GM18868 (cell line): ENCODE measurements at regions not wholly inside any gene's neighbourhood (a gene's known extent, or its start where the extent isn't known, plus 50 kb on each side); places are given as distances from the start of the nearest gene placed in this dataset.

Experiments
- ATAC-seq: cut with Tn5 transposase; IDR thresholded peaks from one replicate; pipeline ENCODE4 v1.9.1; 2021; ENCODE audit warnings: mild to moderate bottlenecking, moderate library complexity; ENCODE audit not compliant: unreplicated experiment

DNA sequence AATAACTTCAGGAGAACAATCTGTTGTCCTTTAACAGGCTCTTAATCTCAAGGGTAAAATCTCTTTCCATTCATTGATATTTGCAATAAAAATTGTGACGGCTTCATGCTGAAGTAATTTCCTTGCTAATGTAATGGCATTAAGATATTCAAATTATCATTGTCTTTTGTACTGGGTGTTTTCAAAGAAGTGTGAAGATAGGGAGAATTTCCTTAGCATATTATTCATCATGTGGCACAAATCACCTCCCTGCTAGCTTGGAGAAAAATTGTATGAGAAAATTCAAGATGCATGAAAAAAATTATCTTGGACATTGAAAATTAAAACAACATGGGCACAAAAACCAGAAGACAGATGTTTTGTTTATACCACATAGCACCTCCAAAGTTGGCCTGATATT lies 63.6 kb upstream of the ARID2 start:
- no peak for ATAC-seq

DNA sequence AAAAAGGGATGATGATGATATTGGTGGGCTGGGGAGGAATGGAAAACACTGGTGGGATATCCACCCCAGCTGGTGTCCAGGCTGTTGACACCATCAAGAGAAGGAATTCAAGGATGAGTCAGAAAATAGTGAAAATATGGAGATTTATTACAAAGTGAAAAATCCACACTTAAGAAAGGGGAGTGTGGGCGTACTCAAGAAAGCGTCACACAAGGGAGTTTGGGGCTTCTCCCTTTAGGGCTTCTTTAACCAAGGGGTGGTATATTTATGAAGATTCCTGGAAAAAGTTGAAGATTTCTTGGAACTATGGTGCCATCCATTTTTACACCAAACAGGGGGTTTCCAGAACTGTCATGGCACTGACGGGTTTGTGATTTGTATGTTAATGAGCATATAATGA lies 63.1 kb upstream of the ARID2 start:
- no peak for ATAC-seq

DNA sequence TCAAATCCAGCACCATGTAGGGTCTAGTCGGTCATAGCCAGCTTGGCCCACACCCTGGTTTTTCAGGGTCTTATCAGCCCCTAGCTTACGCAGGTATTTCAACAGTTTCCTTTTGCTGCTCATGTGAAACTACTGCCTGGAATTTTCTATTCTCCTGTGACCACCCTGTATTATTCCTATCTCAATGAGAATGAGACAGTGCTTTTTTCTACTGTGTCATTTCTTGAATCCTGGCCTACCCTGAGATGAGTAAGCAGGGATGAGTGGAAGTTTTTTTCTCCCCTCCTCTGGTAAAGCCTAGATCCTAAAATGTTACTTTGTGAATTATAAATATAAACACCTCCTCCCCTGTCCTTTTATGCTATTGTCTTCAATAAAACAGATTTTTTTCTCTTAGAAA lies 62.7 kb upstream of the ARID2 start:
- no peak for ATAC-seq

DNA sequence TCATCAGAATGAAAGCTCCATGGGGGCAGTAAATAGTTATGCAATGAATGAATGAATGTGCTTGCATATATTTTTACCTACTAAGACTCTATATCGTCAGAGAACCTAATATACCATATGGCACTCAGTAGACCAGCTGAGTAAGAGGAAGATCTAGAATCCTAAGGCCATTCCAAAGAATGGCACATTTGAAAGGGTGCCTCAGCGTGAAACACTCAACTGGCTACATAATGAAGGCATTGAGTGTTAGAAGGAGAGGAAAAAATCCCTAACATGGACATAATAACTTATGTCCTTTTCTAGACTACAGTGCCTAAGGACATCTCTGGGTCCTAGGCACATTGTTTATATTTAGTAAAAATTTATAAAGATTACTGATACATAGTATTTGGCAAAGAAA lies 61.7 kb upstream of the ARID2 start:
- ATAC-seq: no peak

DNA sequence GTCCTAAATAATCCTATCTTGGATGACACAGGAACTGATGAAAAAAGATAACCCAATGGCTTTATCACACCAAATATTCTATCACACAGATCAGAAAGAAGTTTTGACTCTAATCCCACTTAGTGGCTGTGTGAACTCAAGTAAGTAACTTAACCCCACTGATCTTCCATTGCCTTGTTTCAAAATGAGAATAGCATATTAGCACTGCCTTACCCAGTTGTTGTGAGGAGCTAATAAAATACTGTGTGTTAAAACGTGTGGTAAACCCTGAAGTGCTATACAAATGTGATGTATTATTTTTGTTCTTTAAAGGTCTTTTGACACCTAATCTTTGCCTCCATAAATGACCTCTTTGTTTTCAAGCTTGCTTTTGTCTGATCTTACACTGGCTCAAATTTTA lies 60.9 kb upstream of the ARID2 start:
- peak; percentile 20 for ATAC-seq

DNA sequence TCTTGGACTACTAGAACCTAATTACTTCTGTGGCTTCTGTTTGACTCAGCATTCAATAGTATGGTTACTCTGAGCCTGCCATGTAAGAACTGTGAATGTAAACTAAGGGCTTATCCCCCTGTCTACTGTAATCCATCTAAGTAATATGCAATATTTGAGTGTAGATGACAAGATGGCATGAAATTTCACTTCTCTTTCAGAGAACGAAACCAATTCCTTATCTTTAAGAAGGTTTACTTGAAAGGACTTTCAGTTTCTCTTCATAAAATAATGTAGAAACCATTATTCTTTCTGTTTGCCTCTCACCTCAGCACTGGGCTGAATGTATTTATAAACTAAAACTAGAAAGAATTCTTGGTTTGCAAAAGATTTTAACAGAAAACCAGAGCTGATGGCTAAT lies 60.4 kb upstream of the ARID2 start:
- peak; percentile 91 for ATAC-seq

DNA sequence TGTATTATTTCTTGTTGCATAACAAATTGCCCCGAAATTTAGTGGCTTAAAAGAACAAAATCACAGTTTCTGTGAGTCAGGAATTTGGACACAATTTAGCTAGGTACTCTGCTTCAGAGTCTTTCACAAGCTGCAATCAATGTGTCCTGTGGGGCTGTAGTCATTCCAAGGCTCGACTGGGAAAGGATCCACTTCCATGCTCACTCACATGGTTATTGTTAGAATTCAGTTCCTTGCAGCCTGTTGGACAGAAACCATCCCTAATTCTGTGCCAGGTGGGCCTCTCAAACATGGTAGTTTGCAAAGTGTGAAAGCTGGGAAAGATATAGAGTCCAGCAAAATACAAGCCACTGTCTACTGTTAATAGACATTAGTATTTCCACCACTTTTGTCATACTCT lies 59.7 kb upstream of the ARID2 start:
- ATAC-seq: no peak

DNA sequence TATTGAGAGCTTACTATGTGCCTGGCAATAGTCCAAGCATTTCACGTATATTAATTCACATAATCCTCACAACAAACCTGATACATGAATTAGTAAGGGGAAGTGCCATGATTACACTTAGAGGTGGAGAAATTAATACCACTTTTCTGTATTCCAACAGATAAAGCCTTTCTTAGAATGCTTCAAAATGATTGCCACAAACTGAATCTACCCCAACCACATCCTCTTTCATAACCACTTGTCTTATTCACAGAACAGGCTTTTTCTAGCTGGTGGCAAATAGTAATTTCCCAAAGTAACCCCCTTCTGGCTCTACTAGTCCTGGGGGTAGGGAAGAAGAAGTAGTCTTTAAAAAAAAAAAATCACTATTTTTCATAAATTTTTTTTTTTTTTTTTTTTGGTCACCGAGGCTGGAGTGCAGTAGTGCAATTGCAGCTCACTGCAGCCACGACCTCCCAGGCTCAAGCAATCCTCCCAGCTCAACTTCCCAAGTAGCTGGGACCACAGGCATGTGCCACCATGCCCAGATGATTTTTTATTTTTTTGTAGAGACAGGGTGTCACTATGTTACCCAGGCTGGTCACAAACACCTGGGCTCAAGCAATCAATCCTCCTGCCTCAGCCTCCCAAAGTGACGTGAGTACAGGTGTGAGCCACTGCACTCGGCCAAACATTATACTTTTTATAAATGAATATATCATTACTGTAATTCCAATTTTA lies 59.0 kb upstream of the ARID2 start:
- ATAC-seq: peak; percentile 62

DNA sequence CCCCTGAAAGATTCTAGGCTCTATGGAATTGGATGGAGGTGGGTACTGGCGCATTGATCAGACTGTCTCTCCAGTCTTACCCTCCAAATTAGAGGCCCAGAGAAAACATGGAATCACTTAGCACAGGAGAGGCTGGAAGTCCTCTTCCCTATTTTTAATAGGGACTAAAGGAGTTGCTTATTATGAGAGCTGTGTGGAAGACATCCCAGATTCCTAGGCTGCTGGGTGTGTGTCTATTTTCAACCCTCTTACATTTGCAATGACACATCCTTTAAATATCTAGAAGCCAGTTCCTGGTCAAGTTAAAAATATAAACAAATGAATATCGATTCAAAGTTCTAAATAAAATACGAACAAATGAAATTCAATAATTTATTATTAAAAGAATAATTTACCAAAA lies 58.3 kb upstream of the ARID2 start:
- ATAC-seq: no peak

DNA sequence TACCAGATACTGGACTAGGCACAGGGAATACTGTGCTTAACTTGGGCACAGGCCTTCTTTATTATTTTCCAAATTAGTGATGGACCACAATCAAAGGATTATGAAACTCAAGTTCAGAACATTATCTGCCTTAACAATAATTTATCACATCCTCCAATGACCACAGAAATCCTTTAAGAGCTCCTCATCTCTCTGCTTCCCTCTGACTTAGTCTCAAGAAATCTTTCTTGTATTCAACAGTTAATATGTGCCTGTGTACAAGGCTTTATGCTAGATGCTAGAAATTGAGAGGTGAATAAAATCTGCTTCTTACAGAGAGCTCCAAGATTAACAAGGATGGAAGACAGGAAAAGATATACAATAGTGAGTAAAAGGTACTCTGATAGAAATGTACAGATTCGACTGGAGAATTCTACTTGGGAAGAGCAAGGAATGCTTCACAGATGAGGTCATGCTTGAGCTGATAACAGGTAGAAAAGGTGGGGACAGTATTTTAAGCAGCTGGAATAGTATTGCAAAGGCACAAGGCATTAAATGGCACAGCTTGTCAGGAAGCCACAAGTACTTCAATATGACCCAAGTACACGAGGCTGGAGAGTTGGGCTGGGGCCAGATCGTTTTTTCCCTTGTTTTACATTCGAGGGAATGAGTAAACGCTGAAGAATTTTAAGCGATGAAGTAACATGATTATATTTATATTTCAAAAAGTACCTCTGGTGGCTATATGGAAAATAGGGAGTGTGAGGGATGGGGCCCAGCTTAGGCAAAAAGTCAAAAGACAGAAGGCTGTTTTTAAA lies 55.1 kb upstream of the ARID2 start:
- no peak for ATAC-seq

DNA sequence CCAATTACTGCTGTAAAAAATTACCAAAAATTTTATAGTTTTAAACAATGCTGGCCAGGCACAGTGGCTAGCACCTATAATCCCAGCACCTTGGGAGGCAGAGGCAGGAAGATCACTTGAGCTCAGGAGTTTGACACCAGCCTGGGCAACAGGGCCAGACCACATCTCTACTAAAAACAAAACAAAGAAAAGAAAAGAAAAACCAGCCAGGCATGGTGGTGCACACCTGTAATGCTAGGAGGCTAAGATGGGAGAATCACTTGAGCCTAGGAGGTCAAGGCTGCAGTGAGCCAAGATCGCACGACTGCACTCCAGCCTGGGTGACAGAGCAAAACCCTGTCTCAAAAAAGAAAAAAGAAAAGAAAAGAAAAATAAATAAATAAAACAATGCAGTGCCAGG lies 54.0 kb upstream of the ARID2 start:
- no peak for ATAC-seq
